Thymus (tissue), 11 donors: ENCODE measurements at regions not wholly inside any gene's neighbourhood (a gene's known extent, or its start where the extent isn't known, plus 50 kb on each side); places are given as distances from the start of the nearest gene placed in this dataset.

ENCODE experiments used
- DNase-seq, 9 donors: peaks; one replicate each; pipeline ENCODE4 v3.0.0-alpha.2; 2013; ENCODE audit warnings: low spot score in 9 of 9, low read depth in 6 of 9, missing footprints in 1 of 9
- H3K27ac ChIP-seq, 2 donors: one replicate each; pipeline ENCODE4 v1.5.1; 2013; ENCODE audit warnings: control low read depth in 1 of 2, low read depth in 1 of 2, low read length in 1 of 2, mild to moderate bottlenecking in 1 of 2, moderate library complexity in 1 of 2
- H3K27me3 ChIP-seq, 2 donors: one replicate each; pipeline ENCODE4 v1.5.1; 2013; ENCODE audit warnings: low read length in 1 of 2; ENCODE audit not compliant: control insufficient read depth in 2 of 2, insufficient read depth in 1 of 2
- H3K36me3 ChIP-seq, 2 donors: one replicate each; pipeline ENCODE4 v1.5.1; 2013; ENCODE audit warnings: low read length in 1 of 2, mild to moderate bottlenecking in 1 of 2, moderate library complexity in 1 of 2; ENCODE audit not compliant: control insufficient read depth in 2 of 2, insufficient read depth in 2 of 2
- H3K4me1 ChIP-seq, 2 donors: one replicate each; pipeline ENCODE4 v1.5.1; 2013; ENCODE audit warnings: low read length in 2 of 2; ENCODE audit not compliant: control insufficient read depth in 2 of 2, insufficient read depth in 2 of 2
- H3K4me3 ChIP-seq, 2 donors: one replicate each; pipeline ENCODE4 v1.5.1; 2013; ENCODE audit warnings: low read length in 2 of 2, control low read depth in 1 of 2, mild to moderate bottlenecking in 1 of 2
- H3K9me3 ChIP-seq, 2 donors: one replicate each; pipeline ENCODE4 v1.5.1; 2013; ENCODE audit warnings: low read length in 1 of 2, mild to moderate bottlenecking in 1 of 2; ENCODE audit not compliant: control insufficient read depth in 2 of 2, insufficient read depth in 1 of 2
- WGBS: extraction: QIAGEN DNeasy Blood & Tissue Kit; methylation state at CpG from one replicate; pipeline ENCODE4 v1.1.7; 2013; 5-methylcytosine and 5-hydroxymethylcytosine counted together
- donor health status: healthy.

DNA sequence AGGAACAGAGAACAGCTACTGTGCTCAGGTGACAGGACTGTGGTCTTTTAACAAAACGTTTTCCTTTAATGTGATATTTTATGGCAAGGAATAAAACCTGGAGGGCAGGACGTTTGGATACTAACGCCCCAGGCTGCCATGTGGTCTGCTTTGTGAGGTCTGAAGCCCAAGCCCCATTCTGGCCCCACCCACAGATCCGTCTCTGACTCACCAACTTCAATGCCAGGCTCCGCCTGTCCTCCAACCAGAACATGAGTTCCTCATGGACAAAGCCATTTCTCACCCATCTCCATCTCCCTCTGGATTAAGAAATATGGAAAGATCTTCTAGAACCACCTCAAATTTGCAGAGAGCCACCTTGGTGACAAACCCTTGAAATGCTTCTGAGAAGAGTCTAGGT lies 148.8 kb downstream of the CRYBB2 start:
- no peak for DNase-seq
- H3K4me1 ChIP-seq: no peaks in the 10 kb centered on the region
- no peaks in the 10 kb centered on the region for H3K9me3 ChIP-seq
- no peaks in the 10 kb centered on the region for H3K27me3 ChIP-seq
- no peak overlapping the region for H3K27ac ChIP-seq
- no peak overlapping the region for H3K4me3 ChIP-seq
- 92% methylated on average over 5 of the region's 5 CpGs for WGBS
- H3K36me3 ChIP-seq: peaks cover 0 to 13% of the 10 kb centered on the region in 2 donors

DNA sequence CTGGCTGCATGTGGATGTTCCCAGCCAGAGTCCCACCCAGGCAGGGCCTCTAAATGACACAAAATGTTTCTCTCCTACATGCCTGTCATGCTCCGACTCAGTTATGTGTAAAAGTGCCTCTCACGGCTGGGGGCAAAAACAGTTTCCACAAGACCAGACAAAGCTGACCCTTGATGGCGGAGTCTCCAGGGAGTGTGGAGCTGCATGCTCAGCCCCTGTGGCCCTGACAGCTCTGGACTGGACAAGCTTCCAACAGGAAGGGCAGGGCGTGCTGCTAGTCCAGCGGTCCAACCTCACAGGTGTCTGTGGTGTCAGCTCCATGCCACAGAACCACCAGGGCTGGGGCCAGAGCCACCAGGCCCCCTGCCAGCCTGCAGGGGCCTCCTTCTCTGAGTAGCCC lies 149.6 kb downstream of the CRYBB2 start:
- Histone ChIP-seq H3K4me1 (no peaks in the 10 kb centered on the region), H3K27me3 (no peaks in the 10 kb centered on the region), H3K27ac (no peak overlapping the region), H3K9me3 (no peaks in the 10 kb centered on the region), H3K4me3 (no peak overlapping the region), H3K36me3 (peaks cover 0 to 13% of the 10 kb centered on the region in 2 donors)
- WGBS: 94% methylated on average over 5 of the region's 5 CpGs
- no peak for DNase-seq

DNA sequence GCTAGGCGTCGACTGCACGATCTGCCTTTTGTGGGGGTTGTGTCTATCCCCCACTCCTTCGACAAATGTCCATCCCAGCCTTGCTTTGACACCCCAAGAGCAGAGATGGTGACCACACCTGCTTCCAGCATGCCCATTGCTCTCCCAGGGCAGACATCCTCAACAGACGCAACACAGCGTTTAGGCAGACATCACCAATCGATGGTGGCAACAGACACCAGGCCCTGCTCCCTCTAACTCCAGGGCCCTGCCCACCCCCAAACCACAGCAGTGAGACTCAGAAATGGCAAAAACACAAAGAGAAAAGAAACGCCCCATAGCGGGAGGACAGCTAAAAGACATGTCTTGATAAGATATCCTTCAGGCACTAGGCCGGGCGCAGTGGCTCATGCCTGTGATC lies 150.9 kb downstream of the CRYBB2 start:
- no peak overlapping the region for H3K4me3 ChIP-seq
- 97% methylated on average over 11 of the region's 11 CpGs for WGBS
- no peak overlapping the region for H3K27ac ChIP-seq
- no peak for DNase-seq
- H3K4me1 ChIP-seq: no peaks in the 10 kb centered on the region
- peaks cover 0 to 5% of the 10 kb centered on the region in 2 donors for H3K36me3 ChIP-seq
- no peaks in the 10 kb centered on the region for H3K9me3 ChIP-seq
- no peaks in the 10 kb centered on the region for H3K27me3 ChIP-seq

DNA sequence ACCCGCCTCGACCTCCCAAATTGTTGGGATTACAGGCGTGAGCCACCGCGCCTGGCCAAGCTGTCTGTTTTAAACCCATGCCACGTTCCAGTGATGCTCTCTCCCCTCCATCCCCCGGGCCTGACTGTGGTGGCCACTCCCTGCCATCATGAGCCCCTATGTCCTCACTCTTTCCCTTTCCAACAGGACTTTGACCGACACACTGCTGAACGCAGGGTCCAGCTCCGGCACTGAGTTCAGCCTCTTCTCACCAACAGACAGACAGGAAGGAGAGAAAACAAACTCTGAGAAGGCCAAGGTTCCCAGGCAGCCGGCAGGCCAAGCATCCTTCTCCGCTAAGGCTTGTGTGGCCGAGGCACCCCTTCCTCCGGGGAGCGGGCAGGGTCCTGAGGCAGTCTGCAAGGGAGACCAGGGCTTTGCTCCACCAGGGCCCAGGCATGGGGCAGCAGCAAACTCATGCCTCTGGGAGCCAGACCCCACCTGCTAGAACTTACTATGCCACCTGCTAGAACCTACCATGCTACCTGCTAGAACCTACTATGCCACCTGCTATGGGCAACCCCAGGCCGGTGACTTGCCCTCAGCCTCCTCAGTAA lies 152.7 kb downstream of the CRYBB2 start:
- Histone ChIP-seq H3K4me1 (no peaks in the 10 kb centered on the region), H3K4me3 (no peak overlapping the region), H3K27ac (no peak overlapping the region), H3K27me3 (no peaks in the 10 kb centered on the region), H3K36me3 (peaks cover 0 to 5% of the 10 kb centered on the region in 2 donors), H3K9me3 (no peaks in the 10 kb centered on the region)
- no peak for DNase-seq
- WGBS: 97% methylated on average over 16 of the region's 16 CpGs

DNA sequence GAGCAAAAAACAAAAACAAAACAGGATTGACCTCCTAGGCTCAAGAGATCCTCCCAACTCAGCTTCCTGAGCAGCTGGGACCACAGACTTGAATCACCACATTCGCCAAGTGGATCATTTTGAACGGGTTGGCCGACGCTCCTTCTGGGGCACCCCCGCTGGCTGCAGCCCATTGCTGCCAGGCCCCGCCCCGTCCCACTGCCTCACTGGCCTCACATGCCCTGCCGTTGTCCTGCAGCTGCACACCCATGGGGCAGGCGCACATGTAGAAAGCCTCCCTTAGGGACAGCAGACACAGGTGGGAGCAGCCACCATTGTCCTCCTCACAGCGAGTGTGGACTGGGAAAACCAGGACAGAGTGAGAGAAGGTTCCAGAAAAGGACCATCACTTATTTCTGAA lies 154.5 kb downstream of the CRYBB2 start:
- no peaks in the 10 kb centered on the region for H3K27me3 ChIP-seq
- no peak overlapping the region for H3K4me3 ChIP-seq
- 93% methylated on average over 10 of the region's 10 CpGs for WGBS
- no peaks in the 10 kb centered on the region for H3K4me1 ChIP-seq
- no peak overlapping the region for H3K27ac ChIP-seq
- no peak for DNase-seq
- peaks cover 0 to 9% of the 10 kb centered on the region in 2 donors for H3K36me3 ChIP-seq
- H3K9me3 ChIP-seq: no peaks in the 10 kb centered on the region

DNA sequence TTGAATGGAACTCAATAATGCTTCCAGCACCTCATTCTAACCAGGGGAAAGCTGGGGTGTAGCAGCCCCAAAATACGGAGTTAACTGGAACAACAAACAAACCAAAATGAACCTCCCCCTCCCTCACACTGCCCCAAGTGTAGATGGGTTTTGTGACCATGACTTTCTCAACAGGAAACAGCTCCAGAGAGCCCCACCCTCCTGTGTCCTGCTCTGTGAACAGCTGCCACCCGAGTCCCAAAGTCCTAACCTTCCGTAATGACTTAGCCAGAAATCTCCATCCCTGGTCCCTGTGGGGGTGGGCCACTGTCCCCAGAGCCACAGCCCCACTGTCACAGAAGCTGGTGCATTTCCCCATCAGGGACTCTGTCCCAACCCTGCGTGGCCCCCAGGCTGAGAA lies 155.4 kb downstream of the CRYBB2 start:
- WGBS: 94% methylated on average over 4 of the region's 4 CpGs
- H3K27ac ChIP-seq: no peak overlapping the region
- H3K27me3 ChIP-seq: no peaks in the 10 kb centered on the region
- peaks cover 0 to 12% of the 10 kb centered on the region in 2 donors for H3K36me3 ChIP-seq
- no peak for DNase-seq
- H3K4me1 ChIP-seq: no peaks in the 10 kb centered on the region
- no peaks in the 10 kb centered on the region for H3K9me3 ChIP-seq
- H3K4me3 ChIP-seq: no peak overlapping the region

DNA sequence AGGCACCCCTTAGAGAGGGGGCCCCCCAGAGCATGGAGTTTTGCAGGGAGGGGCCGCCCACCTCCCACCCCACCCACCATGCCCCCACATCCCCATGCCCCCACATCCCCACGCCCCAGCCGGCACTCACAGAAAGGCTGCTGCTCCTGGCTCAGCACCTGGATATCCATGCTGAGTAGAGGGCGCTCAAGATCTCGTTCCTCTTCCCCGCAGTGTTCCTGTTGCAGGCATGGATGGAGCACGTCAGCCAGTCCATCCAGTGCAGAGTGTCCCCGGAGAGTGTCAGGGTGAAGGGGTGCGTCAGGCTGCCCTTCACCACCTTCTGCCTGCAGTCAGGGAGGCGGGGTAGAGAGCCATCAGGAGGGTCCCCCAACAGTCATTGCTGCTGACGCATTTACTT lies 156.2 kb downstream of the CRYBB2 start:
- Histone ChIP-seq H3K27me3 (no peaks in the 10 kb centered on the region), H3K9me3 (no peaks in the 10 kb centered on the region), H3K27ac (no peak overlapping the region), H3K36me3 (peaks cover 0 to 20% of the 10 kb centered on the region in 2 donors), H3K4me1 (no peaks in the 10 kb centered on the region), H3K4me3 (no peak overlapping the region)
- 98% methylated on average over 11 of the region's 11 CpGs for WGBS
- DNase-seq: no peak

DNA sequence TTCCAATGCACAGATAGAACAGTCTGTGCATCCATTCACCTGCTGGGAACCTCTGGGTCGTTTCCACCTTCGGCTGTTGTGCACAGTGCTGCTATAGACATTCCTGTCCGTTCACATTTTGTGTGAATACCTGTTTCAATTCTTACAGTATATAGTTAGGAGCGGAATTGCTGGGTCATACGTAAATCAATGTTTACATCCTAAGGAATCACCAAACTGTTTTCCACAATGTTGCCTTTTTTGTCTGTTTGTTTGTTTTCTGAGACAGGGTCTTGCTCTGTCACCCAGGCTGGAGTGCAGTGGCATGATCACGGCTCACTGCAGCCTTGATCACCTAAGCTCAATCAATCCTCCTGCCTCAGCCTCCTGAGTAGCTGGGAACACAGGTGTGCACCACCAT lies 158.3 kb downstream of the CRYBB2 start:
- H3K36me3 ChIP-seq: peaks cover 0 to 22% of the 10 kb centered on the region in 2 donors
- no peaks in the 10 kb centered on the region for H3K27me3 ChIP-seq
- DNase-seq: no peak
- no peak overlapping the region for H3K4me3 ChIP-seq
- no peaks in the 10 kb centered on the region for H3K9me3 ChIP-seq
- H3K4me1 ChIP-seq: no peaks in the 10 kb centered on the region
- no peak overlapping the region for H3K27ac ChIP-seq
- 98% methylated on average over 6 of the region's 6 CpGs for WGBS

DNA sequence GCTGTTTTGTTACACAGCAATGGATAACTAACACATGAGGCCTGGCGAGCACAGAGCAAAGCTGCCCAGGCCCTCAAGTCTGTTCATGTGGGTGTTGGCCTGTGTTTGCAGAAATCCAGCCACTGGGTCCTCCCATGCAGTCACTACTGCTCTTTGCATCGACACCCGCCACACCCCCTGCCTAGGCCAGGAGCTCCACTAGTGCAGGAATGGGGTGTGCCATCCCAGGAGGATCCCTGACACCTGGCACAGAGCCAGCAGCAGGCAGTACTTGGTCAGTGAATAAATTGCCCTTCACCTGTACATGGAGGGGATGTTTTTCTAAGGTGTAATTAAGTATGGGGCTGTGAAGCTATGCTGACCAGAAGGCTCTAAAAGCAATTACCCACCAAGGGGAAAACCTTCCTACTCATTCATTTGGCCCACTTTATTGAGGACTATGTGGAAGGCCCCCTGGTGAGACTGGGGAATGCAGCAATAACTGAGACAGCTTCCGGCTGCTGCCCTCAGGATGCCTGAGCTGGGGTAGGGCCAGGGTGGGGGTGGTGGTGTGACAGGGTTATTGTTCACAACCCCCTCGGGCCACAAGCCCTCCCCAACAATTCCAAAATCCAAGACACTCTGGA lies 160.8 kb downstream of the CRYBB2 start:
- WGBS: 96% methylated on average over 5 of the region's 5 CpGs
- peaks cover 0 to 17% of the 10 kb centered on the region in 2 donors for H3K36me3 ChIP-seq
- H3K27me3 ChIP-seq: no peaks in the 10 kb centered on the region

More for the DNA sequence above, 160.8 kb downstream of the CRYBB2 start:
- no peak for DNase-seq
- peaks cover 1 to 5% of the 10 kb centered on the region in 2 donors for H3K4me1 ChIP-seq
- no peak overlapping the region for H3K27ac ChIP-seq
- no peaks in the 10 kb centered on the region for H3K9me3 ChIP-seq
- H3K4me3 ChIP-seq: no peak overlapping the region
